GM12878 (cell line): ENCODE measurements at regions not wholly inside any gene's neighbourhood (a gene's known extent, or its start where the extent isn't known, plus 50 kb on each side); places are given as distances from the start of the nearest gene placed in this dataset.

Experiments used
- ATAC-seq: fragments of 200-7000 bp; cut with Tn5 transposase; 3 replicates; pipeline ENCODE4 v1.9.1; 2020; ENCODE audit warnings: mild to moderate bottlenecking, moderate library complexity
- BruUV-seq: library from RNA; stranded (reverse); fragments of 400-500 nt; replicated peaks from 2 replicates; lab custom pipeline; 2021; lab: Mats Ljungman, UMichigan
- CTCF ChIA-PET: fragments of 300-600 bp; sonication (Branson Sonifier 250); formaldehyde crosslinking; extraction: SDS; loops from one replicate; lab custom pipeline; 2021; ENCODE audit warnings: inconsistent platforms; lab: Yijun Ruan, JAX
- POLR2A ChIA-PET: fragments of 350-600 bp; formaldehyde crosslinking; extraction: SDS; loops from one replicate; lab custom pipeline; 2021; ENCODE audit warnings: inconsistent platforms; lab: Charles Lee
- RAD21 ChIA-PET: fragments of 300-600 bp; sonication (Branson Sonifier 250); formaldehyde crosslinking; loops from one replicate; lab custom pipeline; 2023; ENCODE audit warnings: antibody characterized with exemption; ENCODE audit not compliant: unreplicated experiment; lab: Charles Lee
- SMC1A ChIA-PET: fragments of 300-600 bp; sonication (Branson Sonifier 250); formaldehyde crosslinking; loops from one replicate; lab custom pipeline; 2023; ENCODE audit not compliant: unreplicated experiment, uncharacterized antibody; lab: Charles Lee
- DNase-seq: peaks from one replicate; pipeline ENCODE4 v3.0.0-alpha.2; 2011; ENCODE audit warnings: low read depth, low spot score
- FAIRE-seq: peaks from 3 replicates; lab custom pipeline; 2011; peaks lifted over from hg19 to GRCh38; lab: Jason Lieb, UNC
- H2AFZ ChIP-seq: 2 replicates; pipeline ENCODE4 v1.6.0; 2011; ENCODE audit warnings: low read depth, low read length, control low read depth; ENCODE audit not compliant: control insufficient read depth
- H3K27ac ChIP-seq: 2 replicates; pipeline ENCODE4 v1.5.1; 2011; ENCODE audit warnings: control low read depth; ENCODE audit not compliant: control insufficient read depth, insufficient read depth
- H3K27me3 ChIP-seq, 2 experiments: replicated peaks in 1 of 2; 2 replicates each; pipeline versions ENCODE4 v1.6.0 to v1.6.1; 2011; ENCODE audit warnings: low read length in 1 of 2; ENCODE audit not compliant: control insufficient read depth in 2 of 2, insufficient read depth in 2 of 2
- H3K36me3 ChIP-seq, 2 experiments: 2 replicates each; pipeline ENCODE4 v1.5.1; 2011; ENCODE audit warnings: low read length in 1 of 2; ENCODE audit not compliant: control insufficient read depth in 2 of 2, insufficient read depth in 2 of 2
- H3K4me1 ChIP-seq: 2 replicates; pipeline ENCODE4 v1.6.1; 2011; ENCODE audit warnings: mild to moderate bottlenecking, low read length, moderate library complexity, mixed read lengths; ENCODE audit not compliant: control insufficient read depth, insufficient read depth
- H3K4me2 ChIP-seq: 2 replicates; pipeline ENCODE4 v1.6.0; 2011; ENCODE audit warnings: control low read depth; ENCODE audit not compliant: control insufficient read depth, insufficient read depth
- H3K4me3 ChIP-seq: fragments of 200-600 bp; sonication (generic); 2 replicates; pipeline ENCODE4 v1.5.1; 2016
- H3K79me2 ChIP-seq: 2 replicates; pipeline ENCODE4 v1.6.0; 2011; ENCODE audit warnings: low read length; ENCODE audit not compliant: control insufficient read depth, insufficient read depth
- H3K9ac ChIP-seq: 2 replicates; pipeline ENCODE4 v1.8.0; 2011; ENCODE audit warnings: low read length, control low read depth, mixed read lengths; ENCODE audit not compliant: control insufficient read depth, insufficient read depth
- H3K9me3 ChIP-seq: replicated peaks from 3 replicates; pipeline ENCODE4 v1.5.1; 2011; ENCODE audit warnings: mild to moderate bottlenecking, low read length; ENCODE audit not compliant: control insufficient read depth, insufficient read depth
- H4K20me1 ChIP-seq: 2 replicates; pipeline ENCODE4 v1.6.0; 2011; ENCODE audit not compliant: control insufficient read depth, insufficient read depth
- MEF2B ChIP-seq: fragments of 450-650 bp; IDR thresholded peaks from 2 replicates; pipeline ENCODE4 v1.6.1; 2018; ENCODE audit warnings: mild to moderate bottlenecking, moderate library complexity; ENCODE audit not compliant: partially characterized antibody, poor library complexity, severe bottlenecking
- NFIC ChIP-seq: IDR thresholded peaks from 2 replicates; pipeline ENCODE4 v1.6.1; 2012; ENCODE audit warnings: low read depth, mild to moderate bottlenecking, inconsistent platforms, low read length, moderate library complexity
- NFXL1 ChIP-seq: fragments of 450-650 bp; IDR thresholded peaks from 2 replicates; pipeline ENCODE4 v1.6.1; 2017; ENCODE audit warnings: antibody characterized with exemption, mild to moderate bottlenecking, borderline replicate concordance
- NRF1 ChIP-seq: conservative IDR thresholded peaks from 2 replicates; pipeline ENCODE4 v1.6.1; 2011; ENCODE audit warnings: mild to moderate bottlenecking, low read depth, low read length, improper control_type of control experiment
- POU2F2 ChIP-seq: IDR thresholded peaks from 3 replicates; pipeline ENCODE4 v1.6.1; 2011; ENCODE audit warnings: low read depth, mild to moderate bottlenecking, low read length, borderline replicate concordance
- RAD51 ChIP-seq: fragments of 450-650 bp; IDR thresholded peaks from 2 replicates; pipeline ENCODE4 v1.6.1; 2016; ENCODE audit warnings: moderate library complexity, mild to moderate bottlenecking, inconsistent platforms
- RCOR1 ChIP-seq: conservative IDR thresholded peaks from 2 replicates; pipeline ENCODE4 v1.6.1; 2012; ENCODE audit warnings: low read depth, low read length, improper control_type of control experiment
- SMARCA5 ChIP-seq: fragments of 450-650 bp; IDR thresholded peaks from 2 replicates; pipeline ENCODE4 v1.6.1; 2017; ENCODE audit warnings: mild to moderate bottlenecking
- SP1 ChIP-seq: IDR thresholded peaks from one replicate; pipeline ENCODE4 v1.6.1; 2011; ENCODE audit warnings: low read depth, low read length
- SPI1 ChIP-seq: IDR thresholded peaks from 2 replicates; pipeline ENCODE4 v1.6.1; 2011; ENCODE audit warnings: low read depth, mild to moderate bottlenecking, low read length, moderate library complexity, borderline replicate concordance; ENCODE audit not compliant: insufficient read depth
- ZBED1 ChIP-seq: IDR thresholded peaks from 2 replicates; pipeline ENCODE4 v1.6.1; 2016; ENCODE audit warnings: borderline replicate concordance
- ZNF384 ChIP-seq: IDR thresholded peaks from 2 replicates; pipeline ENCODE4 v1.6.1; 2012; ENCODE audit warnings: low read depth, mild to moderate bottlenecking, low read length, improper control_type of control experiment, borderline replicate concordance
- ZNF622 ChIP-seq: fragments of 450-650 bp; IDR thresholded peaks from 2 replicates; pipeline ENCODE4 v1.6.1; 2017; ENCODE audit warnings: mild to moderate bottlenecking, inconsistent platforms
- ZSCAN29 ChIP-seq: fragments of 450-650 bp; IDR thresholded peaks from 2 replicates; pipeline ENCODE4 v1.6.1; 2017; ENCODE audit warnings: mild to moderate bottlenecking, moderate library complexity
- ZZZ3 ChIP-seq: IDR thresholded peaks from 2 replicates; pipeline ENCODE4 v1.6.1; 2011; ENCODE audit warnings: low read depth; ENCODE audit not compliant: control insufficient read depth, insufficient read length
- WGBS: methylation state at CpG from one replicate; pipeline ENCODE4 v1.1.6; 2016; ENCODE audit warnings: low lambda C conversion rate; ENCODE audit not compliant: insufficient replicate concordance, insufficient coverage; ENCODE audit errors: missing lambda C conversion rate; 5-methylcytosine and 5-hydroxymethylcytosine counted together
- in situ Hi-C: fragments of 300-500 bp; cut with MboI; formaldehyde crosslinking; loops from 9 replicates; pipeline ENCODE4 v1.14.3; 2018; ENCODE audit warnings: mixed read lengths
- intact Hi-C: fragments of 100-400 bp; cut with micrococcal nuclease; formaldehyde crosslinking; loops from one replicate; pipeline ENCODE4 v1.14.2; 2022; ENCODE audit not compliant: unreplicated experiment
- TF ChIP-seq, protein P1 (sequence below): fragments of 450-650 bp; IDR thresholded peaks from 2 replicates; pipeline ENCODE4 v1.6.1; 2016; ENCODE audit warnings: mild to moderate bottlenecking
- TF ChIP-seq, protein P2 (sequence below): fragments of 450-650 bp; formaldehyde crosslinking; IDR thresholded peaks from 2 replicates; pipeline ENCODE4 v1.4.0; 2022; ENCODE audit warnings: mild to moderate bottlenecking, moderate library complexity

DNA sequence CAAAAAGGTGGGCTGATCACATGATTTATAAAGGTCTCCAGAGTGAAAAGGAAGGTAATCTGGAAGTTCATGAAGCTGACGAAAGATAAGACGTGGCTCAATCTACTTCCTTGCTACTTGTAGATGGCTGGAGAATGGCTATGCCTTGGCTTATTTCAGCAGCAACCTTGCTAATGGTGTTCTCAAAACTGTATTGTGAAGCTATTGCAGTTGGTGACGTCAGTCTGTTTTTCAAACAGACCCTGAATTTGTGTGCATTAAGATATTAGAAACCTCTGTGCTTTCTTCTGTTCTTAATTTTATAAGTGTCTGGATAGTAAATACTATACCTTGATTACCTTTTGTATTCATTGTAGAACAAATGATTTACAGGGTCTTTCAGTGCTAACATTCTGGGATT, 58.3 kb upstream of the C11orf87 start:
- no peak overlapping the region for H3K27ac ChIP-seq
- H3K9ac ChIP-seq = no peak overlapping the region
- no TSS peak for BruUV-seq
- no peaks in the 10 kb centered on the region for H4K20me1 ChIP-seq
- RAD21 ChIA-PET = no interaction called here
- H3K27me3 ChIP-seq = no peaks in the 10 kb centered on the region
- WGBS = 29% methylated on average over 3 of the region's 3 CpGs
- H3K79me2 ChIP-seq = no peaks in the 10 kb centered on the region
- no peak for FAIRE-seq
- no peaks in the 10 kb centered on the region for H3K9me3 ChIP-seq
- CTCF ChIA-PET = no interaction called here
- TF ChIP-seq RAD51 (no peak), SPI1 (no peak), ZBED1 (no peak), SMARCA5 (no peak), ZZZ3 (no peak), NRF1 (no peak), MEF2B (no peak), SP1 (no peak), ZNF622 (no peak), POU2F2 (no peak), RCOR1 (no peak), ZNF384 (no peak), ZSCAN29 (no peak), NFXL1 (no peak), NFIC (no peak)
- TF ChIP-seq, protein P1, sequence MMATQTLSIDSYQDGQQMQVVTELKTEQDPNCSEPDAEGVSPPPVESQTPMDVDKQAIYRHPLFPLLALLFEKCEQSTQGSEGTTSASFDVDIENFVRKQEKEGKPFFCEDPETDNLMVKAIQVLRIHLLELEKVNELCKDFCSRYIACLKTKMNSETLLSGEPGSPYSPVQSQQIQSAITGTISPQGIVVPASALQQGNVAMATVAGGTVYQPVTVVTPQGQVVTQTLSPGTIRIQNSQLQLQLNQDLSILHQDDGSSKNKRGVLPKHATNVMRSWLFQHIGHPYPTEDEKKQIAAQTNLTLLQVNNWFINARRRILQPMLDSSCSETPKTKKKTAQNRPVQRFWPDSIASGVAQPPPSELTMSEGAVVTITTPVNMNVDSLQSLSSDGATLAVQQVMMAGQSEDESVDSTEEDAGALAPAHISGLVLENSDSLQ = no peak
- TF ChIP-seq, protein P2, sequence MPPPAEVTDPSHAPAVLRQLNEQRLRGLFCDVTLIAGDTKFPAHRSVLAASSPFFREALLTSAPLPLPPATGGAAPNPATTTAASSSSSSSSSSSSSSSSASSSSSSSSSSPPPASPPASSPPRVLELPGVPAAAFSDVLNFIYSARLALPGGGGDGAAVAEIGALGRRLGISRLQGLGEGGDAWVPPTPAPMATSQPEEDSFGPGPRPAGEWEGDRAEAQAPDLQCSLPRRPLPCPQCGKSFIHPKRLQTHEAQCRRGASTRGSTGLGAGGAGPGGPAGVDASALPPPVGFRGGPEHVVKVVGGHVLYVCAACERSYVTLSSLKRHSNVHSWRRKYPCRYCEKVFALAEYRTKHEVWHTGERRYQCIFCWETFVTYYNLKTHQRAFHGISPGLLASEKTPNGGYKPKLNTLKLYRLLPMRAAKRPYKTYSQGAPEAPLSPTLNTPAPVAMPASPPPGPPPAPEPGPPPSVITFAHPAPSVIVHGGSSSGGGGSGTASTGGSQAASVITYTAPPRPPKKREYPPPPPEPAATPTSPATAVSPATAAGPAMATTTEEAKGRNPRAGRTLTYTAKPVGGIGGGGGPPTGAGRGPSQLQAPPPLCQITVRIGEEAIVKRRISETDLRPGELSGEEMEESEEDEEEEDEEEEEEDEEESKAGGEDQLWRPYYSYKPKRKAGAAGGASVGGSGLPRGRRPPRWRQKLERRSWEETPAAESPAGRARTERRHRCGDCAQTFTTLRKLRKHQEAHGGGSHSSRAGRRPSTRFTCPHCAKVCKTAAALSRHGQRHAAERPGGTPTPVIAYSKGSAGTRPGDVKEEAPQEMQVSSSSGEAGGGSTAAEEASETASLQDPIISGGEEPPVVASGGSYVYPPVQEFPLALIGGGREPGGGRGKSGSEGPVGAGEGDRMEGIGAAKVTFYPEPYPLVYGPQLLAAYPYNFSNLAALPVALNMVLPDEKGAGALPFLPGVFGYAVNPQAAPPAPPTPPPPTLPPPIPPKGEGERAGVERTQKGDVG = no peak
- POLR2A ChIA-PET = no interaction called here
- DNase-seq = no peak
- SMC1A ChIA-PET = no interaction called here
- no peaks in the 10 kb centered on the region for H3K4me1 ChIP-seq
- no peak for ATAC-seq
- no peak overlapping the region for H3K4me2 ChIP-seq
- no peak overlapping the region for H2AFZ ChIP-seq
- in situ Hi-C loops (no loop called here), intact Hi-C loops (no loop called here)
- H3K36me3 ChIP-seq = no peaks in the 10 kb centered on the region
- no peak overlapping the region for H3K4me3 ChIP-seq
